ENCODE measurements at regions not wholly inside any gene's neighbourhood (a gene's known extent, or its start where the extent isn't known, plus 50 kb on each side); places are given as distances from the start of the nearest gene placed in this dataset.

- Mint-ChIP-seq H3K27me3 (ENCODE audit: low read depth, unreplicated experiment) (no peaks in the 10 kb centered on the region), H3K36me3 (ENCODE audit: low read depth, unreplicated experiment) (no peaks in the 10 kb centered on the region), H3K27ac (ENCODE audit: unreplicated experiment) (no peak overlapping the region), H3K4me1 (ENCODE audit: low read depth, unreplicated experiment) (no peaks in the 10 kb centered on the region), H3K4me3 (ENCODE audit: unreplicated experiment) (no peak overlapping the region), H3K9me3 (ENCODE audit: unreplicated experiment) (no peaks in the 10 kb centered on the region)
- Histone ChIP-seq H3K9me3 (ENCODE audit: insufficient read depth, low read depth, low read length) (no peaks in the 10 kb centered on the region), H3K36me3 (ENCODE audit: insufficient read depth, low read length) (no peaks in the 10 kb centered on the region), H2AFZ (ENCODE audit: low read depth, low read length) (no peak overlapping the region), H3K4me2 (ENCODE audit: low read length) (no peak overlapping the region), H3K27me3 (ENCODE audit: insufficient read depth, low read length) (no peaks in the 10 kb centered on the region), H3K4me1 (ENCODE audit: insufficient read depth, low read length) (no peaks in the 10 kb centered on the region), H4K20me1 (ENCODE audit: insufficient read depth, low read length) (no peaks in the 10 kb centered on the region), H3K79me2 (ENCODE audit: insufficient read depth, low read length) (no peaks in the 10 kb centered on the region), H3K4me3 (ENCODE audit: insufficient read depth, low read depth, low read length) (no peak overlapping the region), H3K9ac (ENCODE audit: low read length) (no peak overlapping the region), H3K27ac (ENCODE audit: low read depth, low read length) (no peak overlapping the region)
- FAIRE-seq: no peak
- no peak for TF ChIP-seq EZH2 (IDR thresholded peaks at IDR 0.05; ENCODE audit: insufficient read depth, low read length)
- no peak for TF ChIP-seq CTCF (IDR thresholded peaks at IDR 0.05; ENCODE audit: insufficient read depth, low read depth, low read length)
- no peak for DNase-seq (ENCODE audit: low read depth)
Measured at GRCh38 chr13:64033921-64034320, 2618.3 kb upstream of the PCDH20 start.

GRCh38 chr13:64029343-64030093 lies 2613.9 kb upstream of the PCDH20 start:
- Histone ChIP-seq H2AFZ (ENCODE audit: low read depth, low read length) (no peak overlapping the region), H3K79me2 (ENCODE audit: insufficient read depth, low read length) (no peaks in the 10 kb centered on the region)
- no peak for FAIRE-seq

More at GRCh38 chr13:64029343-64030093, 2613.9 kb upstream of the PCDH20 start:
- no peak overlapping the region for H3K27ac ChIP-seq (ENCODE audit: low read depth, low read length)
- no peaks in the 10 kb centered on the region for H3K9me3 ChIP-seq (ENCODE audit: insufficient read depth, low read depth, low read length)
- H3K4me3 ChIP-seq (ENCODE audit: insufficient read depth, low read depth, low read length): no peak overlapping the region
- Mint-ChIP-seq H3K36me3 (ENCODE audit: low read depth, unreplicated experiment) (no peaks in the 10 kb centered on the region), H3K9me3 (ENCODE audit: unreplicated experiment) (no peaks in the 10 kb centered on the region), H3K4me3 (ENCODE audit: unreplicated experiment) (no peak overlapping the region), H3K27ac (ENCODE audit: unreplicated experiment) (no peak overlapping the region), H3K27me3 (ENCODE audit: low read depth, unreplicated experiment) (no peaks in the 10 kb centered on the region), H3K4me1 (ENCODE audit: low read depth, unreplicated experiment) (no peaks in the 10 kb centered on the region)
- H4K20me1 ChIP-seq (ENCODE audit: insufficient read depth, low read length): no peaks in the 10 kb centered on the region
- H3K4me1 ChIP-seq (ENCODE audit: insufficient read depth, low read length): no peaks in the 10 kb centered on the region
- DNase-seq (ENCODE audit: low read depth): no peak
- H3K27me3 ChIP-seq (ENCODE audit: insufficient read depth, low read length): no peaks in the 10 kb centered on the region
- H3K9ac ChIP-seq (ENCODE audit: low read length): no peak overlapping the region
- TF ChIP-seq EZH2 (IDR thresholded peaks at IDR 0.05; ENCODE audit: insufficient read depth, low read length) (no peak), CTCF (IDR thresholded peaks at IDR 0.05; ENCODE audit: insufficient read depth, low read depth, low read length) (no peak)
- H3K4me2 ChIP-seq (ENCODE audit: low read length): no peak overlapping the region
- no peaks in the 10 kb centered on the region for H3K36me3 ChIP-seq (ENCODE audit: insufficient read depth, low read length)

Data from astrocyte (in vitro differentiated cells and primary cell).